B cell (primary cell): ENCODE measurements at regions not wholly inside any gene's neighbourhood (a gene's known extent, or its start where the extent isn't known, plus 50 kb on each side); places are given as distances from the start of the nearest gene placed in this dataset.

ENCODE experiments used
- ATAC-seq: fragments of 200-7000 bp; cut with Tn5 transposase; one replicate; pipeline ENCODE4 v1.10.0; 2021; ENCODE audit warnings: low read depth, mild to moderate bottlenecking, moderate number of reproducible peaks, moderate library complexity
- CTCF ChIA-PET: fragments of 350-600 bp; sonication (Branson Sonifier 250); formaldehyde crosslinking; loops from one replicate; lab custom pipeline; 2021; ENCODE audit warnings: antibody characterized with exemption, inconsistent platforms; lab: Charles Lee
- POLR2A ChIA-PET: fragments of 350-600 bp; sonication (Branson Sonifier 250); formaldehyde crosslinking; loops from one replicate; lab custom pipeline; 2021; ENCODE audit warnings: antibody characterized with exemption; lab: Charles Lee
- DNase-seq: peaks from one replicate; pipeline ENCODE4 v3.0.0; 2013
- H2AFZ ChIP-seq: 2 replicates; pipeline ENCODE4 v1.6.1; 2012; ENCODE audit warnings: mild to moderate bottlenecking, low read depth, low read length; ENCODE audit not compliant: insufficient read depth, poor library complexity, severe bottlenecking
- H3K27ac ChIP-seq, 2 donors: 1 replicate in 1 of 2; 2 replicates in 1 of 2; pipeline ENCODE4 v1.5.1; 2012 to 2013; ENCODE audit warnings: low read length in 2 of 2, mild to moderate bottlenecking in 2 of 2, moderate library complexity in 1 of 2
- H3K27me3 ChIP-seq, 4 experiments: fragments of 200-600 bp in 1 of 4; sonication (generic) in 1 of 4; replicated peaks in 1 of 4; 1 replicate in 2 of 4; 2 replicates in 2 of 4; pipeline versions ENCODE4 v1.6.1 to v1.7.0; 2013 to 2016; ENCODE audit warnings: low read length in 3 of 4, mild to moderate bottlenecking in 2 of 4, mixed read lengths in 1 of 4, moderate library complexity in 1 of 4; ENCODE audit not compliant: insufficient read depth in 4 of 4, control insufficient read depth in 3 of 4; ENCODE audit errors: control extremely low read depth in 1 of 4
- H3K36me3 ChIP-seq, 2 experiments: replicated peaks in 1 of 2; 1 replicate in 1 of 2; 2 replicates in 1 of 2; pipeline versions ENCODE4 v1.6.1 to v1.7.1; 2013; ENCODE audit warnings: low read length in 1 of 2; ENCODE audit not compliant: insufficient read depth in 2 of 2, control insufficient read depth in 1 of 2; ENCODE audit errors: control extremely low read depth in 1 of 2, extremely low read depth in 1 of 2
- H3K4me1 ChIP-seq, 2 donors: fragments of 200-600 bp in 1 of 2; sonication (generic) in 1 of 2; 1 replicate in 1 of 2; 2 replicates in 1 of 2; pipeline versions ENCODE4 v1.5.1 to v1.6.1; 2013 to 2017; ENCODE audit warnings: low read length in 2 of 2; ENCODE audit not compliant: control insufficient read depth in 2 of 2, insufficient read depth in 2 of 2
- H3K4me2 ChIP-seq: replicated peaks from 2 replicates; pipeline ENCODE3; 2012; ENCODE audit warnings: mild to moderate bottlenecking, low read depth, low read length; ENCODE audit not compliant: poor library complexity, severe bottlenecking
- H3K4me3 ChIP-seq, 5 experiments: fragments of 200-600 bp in 1 of 5; sonication (generic) in 1 of 5; 1 replicate in 3 of 5; 2 replicates in 2 of 5; pipeline versions ENCODE4 v1.5.1 to v1.7.0; 2011 to 2016; ENCODE audit warnings: low read length in 4 of 5, mild to moderate bottlenecking in 4 of 5, low read depth in 2 of 5, control low read depth in 1 of 5, moderate library complexity in 1 of 5; ENCODE audit not compliant: insufficient read depth in 1 of 5; ENCODE audit errors: control extremely low read depth in 1 of 5, extremely low read depth in 1 of 5
- H3K79me2 ChIP-seq: fragments of 200-600 bp; sonication (generic); one replicate; pipeline ENCODE4 v1.6.0; 2016; ENCODE audit warnings: low read length; ENCODE audit not compliant: control insufficient read depth, insufficient read depth
- H3K9ac ChIP-seq: fragments of 200-600 bp; sonication (generic); 2 replicates; pipeline ENCODE4 v1.6.1; 2017; ENCODE audit warnings: mild to moderate bottlenecking, low read length, moderate library complexity
- H3K9me3 ChIP-seq, 3 donors: one replicate each; pipeline versions ENCODE4 v1.6.1 to v1.7.1; 2013; ENCODE audit warnings: low read length in 2 of 3; ENCODE audit not compliant: control insufficient read depth in 2 of 3, insufficient read depth in 1 of 3; ENCODE audit errors: control extremely low read depth in 1 of 3
- H4K20me1 ChIP-seq: 2 replicates; pipeline ENCODE4 v1.6.0; 2012; ENCODE audit warnings: mild to moderate bottlenecking, low read length; ENCODE audit not compliant: insufficient read depth, control insufficient read depth, poor library complexity, severe bottlenecking
- H3K27ac Mint-ChIP-seq: one replicate; pipeline ENCODE4 v1.8.0; 2021; ENCODE audit warnings: mixed read lengths
- H3K27me3 Mint-ChIP-seq: one replicate; pipeline ENCODE4 v1.8.0; 2021; ENCODE audit warnings: mixed read lengths
- H3K4me1 Mint-ChIP-seq: one replicate; pipeline ENCODE4 v1.8.0; 2021; ENCODE audit warnings: mixed read lengths
- H3K4me3 Mint-ChIP-seq: one replicate; pipeline ENCODE4 v1.8.0; 2021; ENCODE audit warnings: mixed read lengths
- H3K9me3 Mint-ChIP-seq: one replicate; pipeline ENCODE4 v1.8.0; 2022; ENCODE audit warnings: mixed read lengths; ENCODE audit not compliant: insufficient read depth
- EZH2 ChIP-seq: IDR thresholded peaks from 2 replicates; pipeline ENCODE4 v1.6.1; 2012; ENCODE audit warnings: borderline replicate concordance, low read depth, mild to moderate bottlenecking, moderate library complexity, low read length; ENCODE audit not compliant: insufficient read depth, poor library complexity, severe bottlenecking
- WGBS: methylation state at CpG from one replicate; pipeline ENCODE4 v1.1.5; 2013; ENCODE audit warnings: missing lambda C conversion rate; ENCODE audit not compliant: insufficient coverage; 5-methylcytosine and 5-hydroxymethylcytosine counted together
- intact Hi-C: fragments of 100-400 bp; cut with micrococcal nuclease; formaldehyde crosslinking; loops from one replicate; pipeline ENCODE4 v1.10.0; 2022
- TF ChIP-seq, protein P1 (sequence below): fragments of 200-600 bp; IDR thresholded peaks from one replicate; pipeline ENCODE4 v1.8.0; 2022; ENCODE audit warnings: antibody characterized with exemption, mild to moderate bottlenecking

DNA sequence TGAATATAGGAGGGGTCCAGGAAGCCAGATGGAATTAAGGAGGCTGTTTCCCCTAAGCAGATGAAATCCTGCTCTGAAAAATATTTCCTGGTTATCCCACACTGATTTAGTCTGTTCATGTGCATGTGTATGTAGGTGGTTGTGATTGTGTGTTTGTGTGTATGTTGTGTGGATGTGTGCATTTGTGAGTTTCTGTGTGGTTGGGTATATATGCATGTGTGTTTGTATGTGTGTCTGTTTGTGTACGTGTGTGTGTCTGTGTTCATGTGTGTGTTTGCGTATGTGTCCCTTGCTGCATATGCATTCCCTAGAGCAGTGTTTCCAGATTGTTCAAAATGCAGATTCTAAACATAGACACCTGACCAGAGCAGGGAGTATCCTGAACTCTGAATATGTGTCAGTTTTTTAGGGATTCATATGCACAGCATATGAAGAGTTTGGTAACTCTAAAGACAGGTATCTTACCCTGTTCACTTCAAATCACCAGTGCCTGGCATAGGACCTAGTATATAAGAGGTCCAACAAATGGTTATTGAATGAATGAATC lies 239.8 kb downstream of the MAFB start:
- no peaks in the 10 kb centered on the region for H3K4me1 ChIP-seq
- WGBS = 80% methylated on average over 1 of the region's 2 CpGs
- H3K9me3 ChIP-seq = peaks cover 0 to 5% (median 0%) of the 10 kb centered on the region in 3 donors
- H4K20me1 ChIP-seq = no peaks in the 10 kb centered on the region
- no peak overlapping the region for H3K9ac ChIP-seq
- no peak for DNase-seq
- no peak overlapping the region for H3K27ac ChIP-seq
- ChIA-PET CTCF (no interaction called here), POLR2A (no interaction called here)
- H2AFZ ChIP-seq = no peak overlapping the region
- Mint-ChIP-seq H3K9me3 (no peaks in the 10 kb centered on the region), H3K27ac (no peak overlapping the region), H3K4me3 (no peak overlapping the region), H3K27me3 (peaks cover 16% of the 10 kb centered on the region), H3K4me1 (no peaks in the 10 kb centered on the region)
- no peak for ATAC-seq
- no peak overlapping the region for H3K4me2 ChIP-seq
- H3K4me3 ChIP-seq = no peak overlapping the region
- TF ChIP-seq, protein P1, sequence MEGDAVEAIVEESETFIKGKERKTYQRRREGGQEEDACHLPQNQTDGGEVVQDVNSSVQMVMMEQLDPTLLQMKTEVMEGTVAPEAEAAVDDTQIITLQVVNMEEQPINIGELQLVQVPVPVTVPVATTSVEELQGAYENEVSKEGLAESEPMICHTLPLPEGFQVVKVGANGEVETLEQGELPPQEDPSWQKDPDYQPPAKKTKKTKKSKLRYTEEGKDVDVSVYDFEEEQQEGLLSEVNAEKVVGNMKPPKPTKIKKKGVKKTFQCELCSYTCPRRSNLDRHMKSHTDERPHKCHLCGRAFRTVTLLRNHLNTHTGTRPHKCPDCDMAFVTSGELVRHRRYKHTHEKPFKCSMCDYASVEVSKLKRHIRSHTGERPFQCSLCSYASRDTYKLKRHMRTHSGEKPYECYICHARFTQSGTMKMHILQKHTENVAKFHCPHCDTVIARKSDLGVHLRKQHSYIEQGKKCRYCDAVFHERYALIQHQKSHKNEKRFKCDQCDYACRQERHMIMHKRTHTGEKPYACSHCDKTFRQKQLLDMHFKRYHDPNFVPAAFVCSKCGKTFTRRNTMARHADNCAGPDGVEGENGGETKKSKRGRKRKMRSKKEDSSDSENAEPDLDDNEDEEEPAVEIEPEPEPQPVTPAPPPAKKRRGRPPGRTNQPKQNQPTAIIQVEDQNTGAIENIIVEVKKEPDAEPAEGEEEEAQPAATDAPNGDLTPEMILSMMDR = no peak
- no peak for TF ChIP-seq EZH2
- no peaks in the 10 kb centered on the region for H3K36me3 ChIP-seq
- intact Hi-C loops = no loop called here
- peaks cover 0 to 4% (median 1%) of the 10 kb centered on the region in 4 experiments for H3K27me3 ChIP-seq
- no peaks in the 10 kb centered on the region for H3K79me2 ChIP-seq

DNA sequence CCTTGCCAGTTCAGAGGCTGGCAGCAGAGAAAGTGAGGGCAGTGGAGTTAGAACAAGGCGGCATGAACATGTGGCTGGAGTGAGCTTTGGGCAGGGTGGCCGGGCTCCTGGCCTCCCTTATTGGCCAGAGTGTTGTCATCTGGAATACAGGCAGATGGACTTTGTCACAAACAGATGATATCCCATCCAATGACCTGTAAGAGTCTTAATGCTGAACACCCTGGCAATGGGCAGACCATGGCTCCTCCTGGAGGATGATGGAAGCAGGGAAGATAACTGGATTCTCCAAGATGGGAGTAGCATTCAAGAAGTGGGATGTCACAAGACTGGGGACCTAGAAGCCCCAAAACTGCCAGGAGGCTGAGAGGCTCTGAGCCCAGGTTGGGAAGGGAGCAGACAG lies 242.1 kb downstream of the MAFB start:
- intact Hi-C loops = no loop called here
- H3K9me3 Mint-ChIP-seq = no peaks in the 10 kb centered on the region
- Histone ChIP-seq H3K4me3 (no peak overlapping the region), H4K20me1 (no peaks in the 10 kb centered on the region), H3K9me3 (peaks cover 0 to 2% (median 0%) of the 10 kb centered on the region in 3 donors), H3K27me3 (peaks cover 0 to 4% (median 1%) of the 10 kb centered on the region in 4 experiments), H3K4me2 (no peak overlapping the region), H3K4me1 (no peaks in the 10 kb centered on the region), H3K79me2 (no peaks in the 10 kb centered on the region), H3K9ac (no peak overlapping the region), H3K36me3 (no peaks in the 10 kb centered on the region), H2AFZ (no peak overlapping the region), H3K27ac (no peak overlapping the region)
- H3K27ac Mint-ChIP-seq = no peak overlapping the region
- CTCF ChIA-PET = no interaction called here
- DNase-seq = no peak
- no peak overlapping the region for H3K4me3 Mint-ChIP-seq
- POLR2A ChIA-PET = no interaction called here
- TF ChIP-seq, protein P1 = no peak
- no peak for TF ChIP-seq EZH2
- ATAC-seq = no peak
- no peaks in the 10 kb centered on the region for H3K4me1 Mint-ChIP-seq
- WGBS = 90% methylated on average over 2 of the region's 2 CpGs
- H3K27me3 Mint-ChIP-seq = peaks cover 15% of the 10 kb centered on the region
